Neural cell (in vitro differentiated cells): ENCODE measurements at regions not wholly inside any gene's neighbourhood (a gene's known extent, or its start where the extent isn't known, plus 50 kb on each side); places are given as distances from the start of the nearest gene placed in this dataset.
A peak's percentile ranks its signal among the peaks of the same experiment; 100 is the strongest.

Experiments used
- H2AFZ ChIP-seq: fragments of 200-600, 300-800 bp; sonication (generic), shearing (Covaris generic); 2 replicates; pipeline ENCODE4 v1.6.0; 2014; ENCODE audit warnings: low read depth, mild to moderate bottlenecking, antibody characterized with exemption, low read length, moderate library complexity
- H3F3A ChIP-seq: fragments of 200-600 bp; shearing (Covaris generic); 2 replicates; pipeline ENCODE4 v1.6.1; 2016; ENCODE audit warnings: mild to moderate bottlenecking, moderate library complexity, mixed read lengths, antibody characterized with exemption, low read length; ENCODE audit not compliant: insufficient read depth, poor library complexity, severe bottlenecking
- H3K27ac ChIP-seq: fragments of 200-600, 300-800 bp; sonication (generic), shearing (Covaris generic); 2 replicates; pipeline ENCODE4 v1.5.1; 2014; ENCODE audit warnings: mild to moderate bottlenecking, low read length, moderate library complexity
- H3K27me3 ChIP-seq: fragments of 300-800, 200-600 bp; sonication (generic), shearing (Covaris generic); 2 replicates; pipeline ENCODE4 v1.6.0; 2014; ENCODE audit warnings: mild to moderate bottlenecking, low read depth, low read length, moderate library complexity; ENCODE audit not compliant: insufficient read depth
- H3K36me3 ChIP-seq: fragments of 300-800, 200-600 bp; sonication (generic), shearing (Covaris generic); 2 replicates; pipeline ENCODE4 v1.5.1; 2014; ENCODE audit warnings: mild to moderate bottlenecking, antibody characterized with exemption, low read length, moderate library complexity; ENCODE audit not compliant: insufficient read depth
- H3K4me2 ChIP-seq: fragments of 300-800, 200-600 bp; sonication (generic), shearing (Covaris generic); 2 replicates; pipeline ENCODE4 v1.6.0; 2014; ENCODE audit warnings: mild to moderate bottlenecking, low read length
- H3K4me3 ChIP-seq: fragments of 300-800, 200-600 bp; sonication (generic), shearing (Covaris generic); 2 replicates; pipeline ENCODE4 v1.5.1; 2014; ENCODE audit warnings: mild to moderate bottlenecking, low read length, moderate library complexity
- H3K79me2 ChIP-seq: fragments of 200-600 bp; shearing (Covaris generic); replicated peaks from 2 replicates; pipeline ENCODE4 v1.6.0; 2014; ENCODE audit warnings: mild to moderate bottlenecking, low read length, moderate library complexity; ENCODE audit not compliant: insufficient read depth
- H3K9ac ChIP-seq: fragments of 300-800, 200-600 bp; sonication (generic), shearing (Covaris generic); 2 replicates; pipeline ENCODE4 v1.6.1; 2016; ENCODE audit warnings: mild to moderate bottlenecking, low read length, mixed read lengths
- H3K9me2 ChIP-seq: fragments of 200-600 bp; shearing (Covaris generic); 2 replicates; pipeline ENCODE4 v1.6.1; 2016; ENCODE audit warnings: mild to moderate bottlenecking, low read length, mixed read lengths; ENCODE audit not compliant: insufficient read depth
- H3K9me3 ChIP-seq: fragments of 200-600, 300-800 bp; sonication (generic), shearing (Covaris generic); 2 replicates; pipeline ENCODE4 v1.6.1; 2016; ENCODE audit warnings: mild to moderate bottlenecking, mixed run types, low read length, moderate library complexity, mixed read lengths
- H4K20me1 ChIP-seq: fragments of 200-600 bp; shearing (Covaris generic); 2 replicates; pipeline ENCODE4 v1.6.1; 2016; ENCODE audit warnings: mild to moderate bottlenecking, mixed run types; ENCODE audit not compliant: insufficient read depth
- CTCF ChIP-seq: fragments of 450-650 bp; IDR thresholded peaks from 2 replicates; pipeline ENCODE4 v1.5.1; 2014; ENCODE audit warnings: antibody characterized with exemption, mild to moderate bottlenecking, moderate library complexity; ENCODE audit not compliant: poor library complexity, severe bottlenecking
- EP300 ChIP-seq: fragments of 450-650 bp; conservative IDR thresholded peaks from 2 replicates; pipeline ENCODE4 v1.6.1; 2014; ENCODE audit warnings: antibody characterized with exemption, mild to moderate bottlenecking, moderate library complexity; ENCODE audit not compliant: poor library complexity, severe bottlenecking
- EZH2 ChIP-seq: fragments of 200-600, 300-800 bp; shearing (Covaris generic), sonication (generic); IDR thresholded peaks from 2 replicates; pipeline ENCODE4 v1.6.1; 2014; ENCODE audit warnings: antibody characterized with exemption, low read length, borderline replicate concordance, mild to moderate bottlenecking; ENCODE audit not compliant: insufficient read depth, poor library complexity, severe bottlenecking
- MXI1 ChIP-seq: fragments of 450-650 bp; conservative IDR thresholded peaks from 2 replicates; pipeline ENCODE4 v1.6.1; 2014; ENCODE audit warnings: antibody characterized with exemption, mild to moderate bottlenecking; ENCODE audit not compliant: poor library complexity, severe bottlenecking
- POLR2AphosphoS5 ChIP-seq: IDR thresholded peaks from 2 replicates; pipeline ENCODE4 v1.6.1; 2012
- RAD21 ChIP-seq: fragments of 450-650 bp; conservative IDR thresholded peaks from 2 replicates; pipeline ENCODE4 v1.6.1; 2014; ENCODE audit warnings: antibody characterized with exemption, mild to moderate bottlenecking, moderate library complexity
- REST ChIP-seq: IDR thresholded peaks from 2 replicates; pipeline ENCODE4 v1.6.1; 2012; ENCODE audit warnings: borderline replicate concordance
- SMC3 ChIP-seq: fragments of 450-650 bp; conservative IDR thresholded peaks from 2 replicates; pipeline ENCODE4 v1.6.1; 2014; ENCODE audit warnings: antibody characterized with exemption, mild to moderate bottlenecking, moderate library complexity; ENCODE audit not compliant: poor library complexity
- TAF1 ChIP-seq: IDR thresholded peaks from 2 replicates; pipeline ENCODE4 v1.6.1; 2012; ENCODE audit warnings: low read depth

- no peak overlapping the region for H3K27ac ChIP-seq
- no peaks in the 10 kb centered on the region for H3K79me2 ChIP-seq
- no peak overlapping the region for H3K4me2 ChIP-seq
- H2AFZ ChIP-seq = no peak overlapping the region
- no peak overlapping the region for H3K9ac ChIP-seq
- no peaks in the 10 kb centered on the region for H3K9me3 ChIP-seq
- no peaks in the 10 kb centered on the region for H3K9me2 ChIP-seq
- no peaks in the 10 kb centered on the region for H3K36me3 ChIP-seq
- no peaks in the 10 kb centered on the region for H4K20me1 ChIP-seq
- H3F3A ChIP-seq = no peaks in the 10 kb centered on the region
- no peaks in the 10 kb centered on the region for H3K27me3 ChIP-seq
- no peak overlapping the region for H3K4me3 ChIP-seq
- no peak for TF ChIP-seq MXI1
- TF ChIP-seq CTCF = peak; percentile 96
- peak; percentile 97 for TF ChIP-seq RAD21
- peak; percentile 91 for TF ChIP-seq SMC3
- no peak for TF ChIP-seq REST
- TF ChIP-seq EP300 = no peak
Measured at GRCh38 chr20:12925210-12925755, 83.5 kb upstream of the SPTLC3 start.

GRCh38 chr20:12925863-12926793 lies 82.6 kb upstream of the SPTLC3 start:
- no peaks in the 10 kb centered on the region for H3K27me3 ChIP-seq
- no peak overlapping the region for H3K4me3 ChIP-seq
- H3K9me2 ChIP-seq = no peaks in the 10 kb centered on the region
- no peak overlapping the region for H3K9ac ChIP-seq
- H2AFZ ChIP-seq = no peak overlapping the region
- no peak overlapping the region for H3K27ac ChIP-seq
- H3K9me3 ChIP-seq = no peaks in the 10 kb centered on the region
- TF ChIP-seq CTCF = no peak
- TF ChIP-seq EZH2 = no peak
- no peak for TF ChIP-seq TAF1
- TF ChIP-seq POLR2AphosphoS5 = no peak
- TF ChIP-seq SMC3 = no peak
- no peak for TF ChIP-seq MXI1
- TF ChIP-seq REST = no peak
- no peak for TF ChIP-seq RAD21
- no peaks in the 10 kb centered on the region for H3F3A ChIP-seq
- no peaks in the 10 kb centered on the region for H3K36me3 ChIP-seq
- H3K4me2 ChIP-seq = no peak overlapping the region
- H4K20me1 ChIP-seq = no peaks in the 10 kb centered on the region
- H3K79me2 ChIP-seq = no peaks in the 10 kb centered on the region
